ENCODE measurements at regions not wholly inside any gene's neighbourhood (a gene's known extent, or its start where the extent isn't known, plus 50 kb on each side); places are given as distances from the start of the nearest gene placed in this dataset.

DNA sequence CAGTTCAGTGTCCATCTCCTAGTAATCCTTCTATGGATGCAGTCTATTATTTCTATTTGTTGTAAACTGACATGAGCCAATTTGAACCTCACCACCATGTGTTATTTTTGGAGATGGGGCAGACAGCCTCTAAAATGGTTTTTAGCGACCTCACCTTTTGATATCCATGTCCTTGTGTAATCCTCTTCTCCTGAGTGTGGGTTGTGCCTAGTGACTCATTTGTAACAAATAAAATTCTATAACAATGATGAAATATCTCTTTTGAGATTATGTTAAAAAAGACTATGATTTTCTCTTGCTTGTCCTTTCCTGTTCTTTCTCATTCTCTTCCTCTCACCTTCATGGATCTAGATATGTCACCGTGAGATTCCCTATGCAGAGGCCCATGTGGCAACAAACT is 554.6 kb upstream of the ANO3 start:
- no peak for TF ChIP-seq POLR2A (IDR thresholded peaks at IDR 0.05)
- TF ChIP-seq, protein P1, sequence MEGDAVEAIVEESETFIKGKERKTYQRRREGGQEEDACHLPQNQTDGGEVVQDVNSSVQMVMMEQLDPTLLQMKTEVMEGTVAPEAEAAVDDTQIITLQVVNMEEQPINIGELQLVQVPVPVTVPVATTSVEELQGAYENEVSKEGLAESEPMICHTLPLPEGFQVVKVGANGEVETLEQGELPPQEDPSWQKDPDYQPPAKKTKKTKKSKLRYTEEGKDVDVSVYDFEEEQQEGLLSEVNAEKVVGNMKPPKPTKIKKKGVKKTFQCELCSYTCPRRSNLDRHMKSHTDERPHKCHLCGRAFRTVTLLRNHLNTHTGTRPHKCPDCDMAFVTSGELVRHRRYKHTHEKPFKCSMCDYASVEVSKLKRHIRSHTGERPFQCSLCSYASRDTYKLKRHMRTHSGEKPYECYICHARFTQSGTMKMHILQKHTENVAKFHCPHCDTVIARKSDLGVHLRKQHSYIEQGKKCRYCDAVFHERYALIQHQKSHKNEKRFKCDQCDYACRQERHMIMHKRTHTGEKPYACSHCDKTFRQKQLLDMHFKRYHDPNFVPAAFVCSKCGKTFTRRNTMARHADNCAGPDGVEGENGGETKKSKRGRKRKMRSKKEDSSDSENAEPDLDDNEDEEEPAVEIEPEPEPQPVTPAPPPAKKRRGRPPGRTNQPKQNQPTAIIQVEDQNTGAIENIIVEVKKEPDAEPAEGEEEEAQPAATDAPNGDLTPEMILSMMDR (IDR thresholded peaks at IDR 0.05): no peak
